ENCODE measurements at regions not wholly inside any gene's neighbourhood (a gene's known extent, or its start where the extent isn't known, plus 50 kb on each side); places are given as distances from the start of the nearest gene placed in this dataset.

DNA sequence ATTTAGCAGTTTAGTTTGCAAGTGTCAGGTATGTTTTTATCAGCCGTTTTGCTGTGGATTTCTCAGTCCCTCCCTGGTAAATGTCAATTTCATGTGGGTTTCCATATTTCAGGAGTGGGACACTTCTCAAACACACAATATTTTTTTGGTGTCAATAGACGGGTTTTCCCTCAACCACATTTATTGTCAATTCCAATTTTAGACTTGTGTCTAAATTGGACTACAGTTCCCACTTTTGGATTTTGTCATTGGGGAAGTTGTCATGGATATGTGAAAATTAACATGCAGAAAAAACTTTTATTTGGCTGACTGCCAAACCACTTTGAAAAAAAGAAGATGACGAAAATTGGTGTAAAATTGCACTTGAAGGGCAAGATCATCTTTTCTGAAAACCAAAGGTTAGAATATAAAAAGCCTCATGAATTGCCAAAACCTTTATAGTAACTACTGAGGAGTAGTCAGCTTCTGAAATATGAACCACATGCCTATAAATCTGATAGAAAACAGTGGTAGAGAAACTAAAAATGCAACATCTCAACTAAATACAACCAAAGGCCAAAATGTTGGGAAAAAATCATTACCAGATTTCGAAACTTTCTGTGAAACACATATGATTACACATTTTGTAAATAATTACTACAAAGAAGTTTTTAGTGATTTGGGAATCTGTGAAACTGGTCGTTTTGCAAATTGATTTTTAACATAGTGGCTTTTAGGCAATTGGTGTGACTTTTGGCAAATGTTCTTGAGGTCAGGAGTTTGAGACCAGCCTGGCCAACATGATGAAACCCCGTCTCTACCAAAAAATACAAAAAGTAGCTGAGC is 106.4 kb downstream of the BCL2L11 start:
- no peak overlapping the region for H3K4me3 ChIP-seq (ENCODE audit: low read depth, low read length)
- DNase-seq (ENCODE audit: low read depth, low spot score): peak; percentile 71
- TF ChIP-seq, protein P1, sequence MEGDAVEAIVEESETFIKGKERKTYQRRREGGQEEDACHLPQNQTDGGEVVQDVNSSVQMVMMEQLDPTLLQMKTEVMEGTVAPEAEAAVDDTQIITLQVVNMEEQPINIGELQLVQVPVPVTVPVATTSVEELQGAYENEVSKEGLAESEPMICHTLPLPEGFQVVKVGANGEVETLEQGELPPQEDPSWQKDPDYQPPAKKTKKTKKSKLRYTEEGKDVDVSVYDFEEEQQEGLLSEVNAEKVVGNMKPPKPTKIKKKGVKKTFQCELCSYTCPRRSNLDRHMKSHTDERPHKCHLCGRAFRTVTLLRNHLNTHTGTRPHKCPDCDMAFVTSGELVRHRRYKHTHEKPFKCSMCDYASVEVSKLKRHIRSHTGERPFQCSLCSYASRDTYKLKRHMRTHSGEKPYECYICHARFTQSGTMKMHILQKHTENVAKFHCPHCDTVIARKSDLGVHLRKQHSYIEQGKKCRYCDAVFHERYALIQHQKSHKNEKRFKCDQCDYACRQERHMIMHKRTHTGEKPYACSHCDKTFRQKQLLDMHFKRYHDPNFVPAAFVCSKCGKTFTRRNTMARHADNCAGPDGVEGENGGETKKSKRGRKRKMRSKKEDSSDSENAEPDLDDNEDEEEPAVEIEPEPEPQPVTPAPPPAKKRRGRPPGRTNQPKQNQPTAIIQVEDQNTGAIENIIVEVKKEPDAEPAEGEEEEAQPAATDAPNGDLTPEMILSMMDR (IDR thresholded peaks at IDR 0.05; ENCODE audit: low read depth, low read length): no peak
- in situ Hi-C loops (cut with HindIII; ENCODE audit: low sequenced_read_pairs): no loop called here

- peak; percentile 70 for DNase-seq (ENCODE audit: low read depth, low spot score)
- in situ Hi-C loops (cut with HindIII; ENCODE audit: low sequenced_read_pairs): no loop called here
- TF ChIP-seq, protein P1 (IDR thresholded peaks at IDR 0.05; ENCODE audit: low read depth, low read length): no peak
- H3K4me3 ChIP-seq (ENCODE audit: low read depth, low read length): no peak overlapping the region
Observed at GRCh38 chr2:111227716-111228141, 107.0 kb downstream of the BCL2L11 start.

DNA sequence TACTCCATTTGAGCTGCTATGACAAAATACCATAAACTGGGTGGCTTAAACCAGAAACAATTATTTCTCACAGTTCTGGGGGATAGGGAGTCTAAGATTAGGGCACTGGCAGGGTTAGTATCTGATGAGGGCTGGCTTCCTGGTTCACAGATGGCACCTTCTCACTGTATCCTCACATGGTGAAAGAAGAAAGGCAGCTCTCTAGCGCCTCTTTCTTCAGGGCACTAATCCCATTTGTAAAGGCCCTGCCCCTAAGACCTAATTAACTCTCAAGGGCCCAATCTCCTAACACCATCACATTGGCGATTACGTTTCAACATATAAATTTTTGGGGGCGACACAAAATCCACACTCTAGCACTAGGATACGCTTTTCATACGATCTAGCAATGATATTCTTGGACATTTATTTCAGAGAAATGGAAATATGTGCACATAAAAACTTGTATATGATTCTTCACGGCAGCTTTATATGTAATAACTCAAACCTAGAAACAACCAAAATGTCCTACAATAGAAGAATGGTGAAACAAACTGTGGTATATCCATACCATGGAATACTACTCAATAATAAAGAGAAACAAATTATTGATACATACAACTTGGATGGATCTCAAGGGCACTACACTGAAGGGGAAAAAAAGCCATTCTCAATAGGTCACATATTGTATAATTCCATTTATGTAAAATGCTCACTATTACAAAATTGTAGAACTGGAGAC is 111.0 kb downstream of the BCL2L11 start:
- H3K4me3 ChIP-seq (ENCODE audit: low read depth, low read length): no peak overlapping the region
- DNase-seq (ENCODE audit: low read depth, low spot score): no peak
- in situ Hi-C loops (cut with HindIII; ENCODE audit: low sequenced_read_pairs): no loop called here
- TF ChIP-seq, protein P1 (IDR thresholded peaks at IDR 0.05; ENCODE audit: low read depth, low read length): no peak

GRCh38 chr2:111235192-111236015 is 114.7 kb downstream of the BCL2L11 start:
- DNase-seq (ENCODE audit: low read depth, low spot score): no peak
- TF ChIP-seq, protein P1 (IDR thresholded peaks at IDR 0.05; ENCODE audit: low read depth, low read length): no peak
- in situ Hi-C loops (cut with HindIII; ENCODE audit: low sequenced_read_pairs): no loop called here
- no peak overlapping the region for H3K4me3 ChIP-seq (ENCODE audit: low read depth, low read length)

GRCh38 chr2:111236025-111236424 is 115.3 kb downstream of the BCL2L11 start:
- TF ChIP-seq, protein P1 (IDR thresholded peaks at IDR 0.05; ENCODE audit: low read depth, low read length): no peak
- no peak overlapping the region for H3K4me3 ChIP-seq (ENCODE audit: low read depth, low read length)
- in situ Hi-C loops (cut with HindIII; ENCODE audit: low sequenced_read_pairs): no loop called here
- DNase-seq (ENCODE audit: low read depth, low spot score): no peak

GRCh38 chr2:111238296-111238695 is 117.6 kb downstream of the BCL2L11 start:
- no peak for DNase-seq (ENCODE audit: low read depth, low spot score)
- H3K4me3 ChIP-seq (ENCODE audit: low read depth, low read length): no peak overlapping the region
- in situ Hi-C loops (cut with HindIII; ENCODE audit: low sequenced_read_pairs): no loop called here
- TF ChIP-seq, protein P1 (IDR thresholded peaks at IDR 0.05; ENCODE audit: low read depth, low read length): no peak

Data from astrocyte of the spinal cord (primary cell).